ENCODE measurements at regions not wholly inside any gene's neighbourhood (a gene's known extent, or its start where the extent isn't known, plus 50 kb on each side); places are given as distances from the start of the nearest gene placed in this dataset.

DNA sequence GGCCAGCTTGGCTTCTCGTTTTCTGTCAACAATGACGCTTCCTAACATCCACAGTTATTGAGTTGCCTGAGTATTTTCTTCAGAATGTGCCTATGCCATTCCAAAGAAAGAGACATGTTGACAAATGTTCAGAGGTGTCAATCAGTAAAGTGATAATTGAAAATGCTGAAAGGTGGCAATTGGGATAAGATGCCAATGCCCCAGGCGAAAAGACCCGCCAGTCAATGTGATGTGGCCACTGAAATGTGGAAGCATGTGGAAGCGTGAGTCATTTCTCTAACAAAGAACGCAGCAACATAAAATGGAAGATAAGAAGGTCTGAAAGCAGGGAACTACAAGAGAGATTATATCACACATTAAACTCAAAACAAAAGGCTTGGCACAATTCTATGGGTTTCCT, 882.2 kb upstream of the SLC10A2 start:
- DNase-seq (ENCODE audit: low read depth) = no peak
- H3K36me3 ChIP-seq (ENCODE audit: control insufficient read depth, insufficient read depth, low read length) = no peaks in the 10 kb centered on the region
- H3K27me3 ChIP-seq (ENCODE audit: control insufficient read depth, insufficient read depth, low read length) = no peaks in the 10 kb centered on the region
- no peak for FAIRE-seq
- H3K4me3 ChIP-seq (ENCODE audit: low read depth, low read length) = no peak overlapping the region
- TF ChIP-seq, protein P1, sequence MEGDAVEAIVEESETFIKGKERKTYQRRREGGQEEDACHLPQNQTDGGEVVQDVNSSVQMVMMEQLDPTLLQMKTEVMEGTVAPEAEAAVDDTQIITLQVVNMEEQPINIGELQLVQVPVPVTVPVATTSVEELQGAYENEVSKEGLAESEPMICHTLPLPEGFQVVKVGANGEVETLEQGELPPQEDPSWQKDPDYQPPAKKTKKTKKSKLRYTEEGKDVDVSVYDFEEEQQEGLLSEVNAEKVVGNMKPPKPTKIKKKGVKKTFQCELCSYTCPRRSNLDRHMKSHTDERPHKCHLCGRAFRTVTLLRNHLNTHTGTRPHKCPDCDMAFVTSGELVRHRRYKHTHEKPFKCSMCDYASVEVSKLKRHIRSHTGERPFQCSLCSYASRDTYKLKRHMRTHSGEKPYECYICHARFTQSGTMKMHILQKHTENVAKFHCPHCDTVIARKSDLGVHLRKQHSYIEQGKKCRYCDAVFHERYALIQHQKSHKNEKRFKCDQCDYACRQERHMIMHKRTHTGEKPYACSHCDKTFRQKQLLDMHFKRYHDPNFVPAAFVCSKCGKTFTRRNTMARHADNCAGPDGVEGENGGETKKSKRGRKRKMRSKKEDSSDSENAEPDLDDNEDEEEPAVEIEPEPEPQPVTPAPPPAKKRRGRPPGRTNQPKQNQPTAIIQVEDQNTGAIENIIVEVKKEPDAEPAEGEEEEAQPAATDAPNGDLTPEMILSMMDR (IDR thresholded peaks at IDR 0.05; ENCODE audit: insufficient read depth, low read length, severe bottlenecking) = no peak

DNA sequence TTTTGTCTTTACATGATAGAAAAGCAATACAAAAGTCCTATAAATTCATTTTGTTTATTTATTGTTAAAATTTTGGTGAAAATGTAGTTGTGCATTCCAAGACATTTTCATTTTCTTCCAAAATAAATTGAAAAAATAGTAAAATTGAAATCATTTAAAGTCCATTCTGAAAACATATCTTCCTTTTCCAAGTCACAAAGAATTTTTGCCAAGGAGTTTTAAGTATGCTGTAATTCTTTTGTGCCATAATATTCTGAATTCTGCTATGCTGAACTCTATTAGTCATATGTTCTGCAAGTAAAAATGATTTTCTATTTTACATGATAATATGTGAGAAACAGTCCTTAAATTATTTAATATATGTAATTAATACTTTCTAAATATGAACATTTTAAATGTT, 879.6 kb upstream of the SLC10A2 start:
- TF ChIP-seq, protein P1 (IDR thresholded peaks at IDR 0.05; ENCODE audit: insufficient read depth, low read length, severe bottlenecking) = no peak
- H3K36me3 ChIP-seq (ENCODE audit: control insufficient read depth, insufficient read depth, low read length) = no peaks in the 10 kb centered on the region
- FAIRE-seq (no peak), DNase-seq (ENCODE audit: low read depth) (no peak)
- no peak overlapping the region for H3K4me3 ChIP-seq (ENCODE audit: low read depth, low read length)
- no peaks in the 10 kb centered on the region for H3K27me3 ChIP-seq (ENCODE audit: control insufficient read depth, insufficient read depth, low read length)

DNA sequence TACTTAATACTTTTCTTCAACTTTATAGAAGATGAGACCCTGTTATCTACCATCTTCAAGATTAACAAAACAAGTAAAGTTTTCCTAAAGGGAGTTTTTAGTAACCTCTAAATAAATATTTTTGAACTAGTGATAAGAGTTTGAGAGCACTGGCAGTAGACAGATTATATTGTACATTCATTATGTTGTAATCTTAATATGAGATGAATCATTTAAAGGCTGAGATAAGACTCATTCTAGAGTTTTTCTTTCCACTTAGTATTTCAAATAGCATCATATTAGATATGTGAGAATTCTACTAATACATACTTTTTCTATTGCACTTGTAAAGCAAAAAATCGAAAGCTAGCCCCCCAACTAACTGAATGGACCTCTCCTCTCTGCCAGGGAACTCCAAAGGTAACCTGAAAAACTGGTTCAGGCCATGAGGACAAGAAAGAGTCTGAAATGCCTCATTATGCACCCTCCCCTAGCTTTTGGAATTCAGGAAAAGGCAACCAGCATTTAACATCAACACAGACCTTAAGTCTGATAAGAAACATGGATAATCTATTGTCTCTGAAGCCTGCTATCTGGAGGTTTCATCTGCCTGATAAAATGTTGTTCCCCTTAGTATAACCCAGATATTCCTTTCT, 875.4 kb upstream of the SLC10A2 start:
- H3K36me3 ChIP-seq (ENCODE audit: control insufficient read depth, insufficient read depth, low read length) = no peaks in the 10 kb centered on the region
- H3K4me3 ChIP-seq (ENCODE audit: low read depth, low read length) = no peak overlapping the region
- H3K27me3 ChIP-seq (ENCODE audit: control insufficient read depth, insufficient read depth, low read length) = no peaks in the 10 kb centered on the region
- peak; percentile 22 for DNase-seq (ENCODE audit: low read depth)
- TF ChIP-seq, protein P1 (IDR thresholded peaks at IDR 0.05; ENCODE audit: insufficient read depth, low read length, severe bottlenecking) = no peak
- no peak for FAIRE-seq

GRCh38 chr13:103935117-103935516, 868.9 kb upstream of the SLC10A2 start:
- TF ChIP-seq, protein P1 (IDR thresholded peaks at IDR 0.05; ENCODE audit: insufficient read depth, low read length, severe bottlenecking) = no peak
- no peaks in the 10 kb centered on the region for H3K27me3 ChIP-seq (ENCODE audit: control insufficient read depth, insufficient read depth, low read length)
- no peak overlapping the region for H3K4me3 ChIP-seq (ENCODE audit: low read depth, low read length)
- no peaks in the 10 kb centered on the region for H3K36me3 ChIP-seq (ENCODE audit: control insufficient read depth, insufficient read depth, low read length)
- no peak for DNase-seq (ENCODE audit: low read depth)
- no peak for FAIRE-seq

GRCh38 chr13:103931885-103932284, 865.7 kb upstream of the SLC10A2 start:
- no peak for FAIRE-seq
- no peak for DNase-seq (ENCODE audit: low read depth)
- TF ChIP-seq, protein P1 (IDR thresholded peaks at IDR 0.05; ENCODE audit: insufficient read depth, low read length, severe bottlenecking) = no peak

DNA sequence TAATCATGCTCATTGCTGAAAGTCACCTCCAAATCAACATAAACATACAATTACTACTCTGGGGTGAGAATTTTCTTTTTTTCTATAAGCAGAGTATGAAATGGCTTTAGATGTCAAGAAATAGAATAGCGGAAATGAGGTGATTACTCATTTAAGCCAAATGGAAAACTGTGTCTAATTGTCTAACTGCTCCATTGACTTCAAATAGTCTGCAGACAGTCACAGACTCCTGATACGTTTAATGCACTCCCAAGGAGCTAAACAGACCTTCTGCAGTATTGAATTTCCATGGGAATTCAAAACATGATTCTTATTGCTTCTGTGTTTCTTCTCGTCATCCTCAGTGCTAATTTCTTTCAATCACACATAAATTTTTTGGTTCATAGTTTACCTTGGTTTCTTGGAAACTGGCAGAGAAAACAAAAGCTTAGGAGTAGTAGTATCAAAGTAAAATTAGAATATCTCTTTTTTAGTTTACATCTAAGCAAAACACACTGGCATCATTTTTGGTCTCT, 865.2 kb upstream of the SLC10A2 start:
- Histone ChIP-seq H3K27me3 (ENCODE audit: control insufficient read depth, insufficient read depth, low read length) (no peaks in the 10 kb centered on the region), H3K36me3 (ENCODE audit: control insufficient read depth, insufficient read depth, low read length) (no peaks in the 10 kb centered on the region), H3K4me3 (ENCODE audit: low read depth, low read length) (no peak overlapping the region)
- FAIRE-seq (no peak), DNase-seq (ENCODE audit: low read depth) (no peak)
- TF ChIP-seq, protein P1 (IDR thresholded peaks at IDR 0.05; ENCODE audit: insufficient read depth, low read length, severe bottlenecking) = no peak

More at GRCh38 chr13:103931885-103932284, 865.7 kb upstream of the SLC10A2 start:
- Histone ChIP-seq H3K36me3 (ENCODE audit: control insufficient read depth, insufficient read depth, low read length) (no peaks in the 10 kb centered on the region), H3K27me3 (ENCODE audit: control insufficient read depth, insufficient read depth, low read length) (no peaks in the 10 kb centered on the region), H3K4me3 (ENCODE audit: low read depth, low read length) (no peak overlapping the region)
